Adrenal gland (tissue), 9 donors: ENCODE measurements at regions not wholly inside any gene's neighbourhood (a gene's known extent, or its start where the extent isn't known, plus 50 kb on each side); places are given as distances from the start of the nearest gene placed in this dataset.

Experiments
- DNase-seq, 7 donors: peaks; one replicate each; pipeline ENCODE4 v3.0.0-alpha.2; 2019 to 2020
- H3K27ac ChIP-seq, 5 donors: fragments of 200-600 bp; sonication (generic) in 4 of 5; 1 replicate in 3 of 5; 2 replicates in 2 of 5; pipeline versions ENCODE4 v1.5.1 to v1.8.0; 2016 to 2020; ENCODE audit warnings: mild to moderate bottlenecking in 1 of 5
- H3K27me3 ChIP-seq: fragments of 200-600 bp; 2 replicates; pipeline ENCODE4 v1.8.0; 2021
- H3K36me3 ChIP-seq, 2 donors: fragments of 200-600 bp; replicated peaks in 1 of 2; 1 replicate in 1 of 2; 2 replicates in 1 of 2; pipeline versions ENCODE4 v1.5.1 to v1.8.0; 2018 to 2022
- H3K4me1 ChIP-seq, 2 donors: fragments of 200-600 bp; replicated peaks in 1 of 2; 1 replicate in 1 of 2; 2 replicates in 1 of 2; pipeline versions ENCODE4 v1.5.1 to v1.8.0; 2018 to 2021
- H3K4me3 ChIP-seq, 4 donors: fragments of 200-600 bp; sonication (generic) in 3 of 4; one replicate each; pipeline ENCODE4 v1.5.1; 2016 to 2018
- H3K9me3 ChIP-seq, 3 donors: fragments of 200-600 bp; sonication (generic) in 1 of 3; replicated peaks in 1 of 3; 1 replicate in 2 of 3; 2 replicates in 1 of 3; pipeline versions ENCODE4 v1.5.1 to v1.8.0; 2016 to 2021
- POLR2A ChIP-seq, 2 donors: fragments of 450-650 bp; IDR thresholded peaks; one replicate each; pipeline ENCODE4 v1.6.1; 2017; ENCODE audit warnings: antibody characterized with exemption in 2 of 2, mild to moderate bottlenecking in 2 of 2, moderate library complexity in 1 of 2
- WGBS, 4 donors: extraction: QIAGEN DNeasy Blood & Tissue Kit in 2 of 4; methylation state at CpG; one replicate each; pipeline versions ENCODE4 v1.1.5 to v1.1.7; 2013 to 2017; 5-methylcytosine and 5-hydroxymethylcytosine counted together
- intact Hi-C, 2 donors: fragments of 100-400 bp; cut with DNase I; formaldehyde crosslinking; loops; one replicate each; pipeline versions ENCODE4 v1.14.1 to v1.15.0; 2022 to 2023
- TF ChIP-seq, protein P1 (sequence below), 6 experiments: fragments of 450-650 bp in 4 of 6; fragments of 200-600 bp in 2 of 6; sonication (generic) in 1 of 6; IDR thresholded peaks; 1 replicate in 5 of 6; 2 replicates in 1 of 6; pipeline versions ENCODE4 v1.5.1 to v1.8.0; 2016 to 2021; ENCODE audit warnings: antibody characterized with exemption in 6 of 6, mild to moderate bottlenecking in 2 of 6, moderate library complexity in 1 of 6
- donor health status: healthy with polysubstance abuse.
- donor health status: Bipolar disorder and iron deficiency.
- donor health status: DM: yes; HTN: yes; CAD: no.
- donor health status: DM: no; HTN: no; CAD: no.
- donor health status: DM: no; HTN: no; CAD: no.

DNA sequence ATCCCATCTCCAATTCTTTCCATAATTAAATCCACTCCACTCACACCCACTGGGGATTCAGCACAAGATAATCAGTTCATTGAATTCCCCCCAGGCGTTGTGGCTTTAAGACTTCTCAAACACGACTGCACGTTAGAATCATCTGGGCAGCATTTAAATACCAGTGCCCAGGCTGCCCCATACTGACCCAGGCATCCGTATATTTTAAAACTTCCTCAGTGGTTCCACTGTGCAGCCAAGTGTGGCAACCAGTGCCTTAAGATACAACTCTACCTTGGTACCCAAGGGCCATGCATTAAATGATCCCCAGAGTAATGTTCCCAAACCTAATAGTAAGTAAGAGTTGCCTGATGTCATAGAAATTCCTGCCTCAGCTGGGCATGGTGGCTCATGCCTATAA lies 54.3 kb upstream of the BZW1 start:
- H3K27ac ChIP-seq: peak overlapping the region in 1 of 5 donors; percentile 17
- H3K4me3 ChIP-seq: no peak overlapping the region
- intact Hi-C loops: no loop called here
- DNase-seq: no peak
- no peaks in the 10 kb centered on the region for H3K9me3 ChIP-seq
- peaks cover 0 to 3% of the 10 kb centered on the region in 2 donors for H3K4me1 ChIP-seq
- no peaks in the 10 kb centered on the region for H3K27me3 ChIP-seq
- no peak for TF ChIP-seq POLR2A (IDR thresholded peaks at IDR 0.05)
- TF ChIP-seq, protein P1, sequence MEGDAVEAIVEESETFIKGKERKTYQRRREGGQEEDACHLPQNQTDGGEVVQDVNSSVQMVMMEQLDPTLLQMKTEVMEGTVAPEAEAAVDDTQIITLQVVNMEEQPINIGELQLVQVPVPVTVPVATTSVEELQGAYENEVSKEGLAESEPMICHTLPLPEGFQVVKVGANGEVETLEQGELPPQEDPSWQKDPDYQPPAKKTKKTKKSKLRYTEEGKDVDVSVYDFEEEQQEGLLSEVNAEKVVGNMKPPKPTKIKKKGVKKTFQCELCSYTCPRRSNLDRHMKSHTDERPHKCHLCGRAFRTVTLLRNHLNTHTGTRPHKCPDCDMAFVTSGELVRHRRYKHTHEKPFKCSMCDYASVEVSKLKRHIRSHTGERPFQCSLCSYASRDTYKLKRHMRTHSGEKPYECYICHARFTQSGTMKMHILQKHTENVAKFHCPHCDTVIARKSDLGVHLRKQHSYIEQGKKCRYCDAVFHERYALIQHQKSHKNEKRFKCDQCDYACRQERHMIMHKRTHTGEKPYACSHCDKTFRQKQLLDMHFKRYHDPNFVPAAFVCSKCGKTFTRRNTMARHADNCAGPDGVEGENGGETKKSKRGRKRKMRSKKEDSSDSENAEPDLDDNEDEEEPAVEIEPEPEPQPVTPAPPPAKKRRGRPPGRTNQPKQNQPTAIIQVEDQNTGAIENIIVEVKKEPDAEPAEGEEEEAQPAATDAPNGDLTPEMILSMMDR (IDR thresholded peaks at IDR 0.05): no peak
- H3K36me3 ChIP-seq: no peaks in the 10 kb centered on the region
- WGBS, 4 donors: 67 to 76% (median 69%) methylated on average over 4 of the region's 4 CpGs

DNA sequence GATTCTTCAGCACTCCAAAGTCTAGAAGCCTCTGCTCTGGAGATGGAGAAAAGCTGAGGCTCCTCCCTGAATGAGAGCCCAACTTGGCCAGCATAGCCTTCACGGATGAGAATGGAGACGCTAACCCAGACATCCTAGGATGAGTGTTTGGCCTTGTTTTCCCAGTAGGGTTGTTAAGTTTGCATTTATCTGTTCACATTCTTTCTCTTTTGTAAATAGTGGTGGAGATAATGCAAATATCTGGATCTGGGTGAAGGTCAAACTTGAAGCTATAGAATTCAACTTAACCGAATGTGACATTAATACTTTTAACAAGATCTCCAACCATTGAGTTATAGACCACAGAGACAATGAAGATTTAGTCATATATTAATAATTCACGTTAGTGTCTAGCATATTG lies 53.4 kb upstream of the BZW1 start:
- WGBS, 4 donors: 86 to 92% (median 89%) methylated on average over 4 of the region's 4 CpGs

DNA sequence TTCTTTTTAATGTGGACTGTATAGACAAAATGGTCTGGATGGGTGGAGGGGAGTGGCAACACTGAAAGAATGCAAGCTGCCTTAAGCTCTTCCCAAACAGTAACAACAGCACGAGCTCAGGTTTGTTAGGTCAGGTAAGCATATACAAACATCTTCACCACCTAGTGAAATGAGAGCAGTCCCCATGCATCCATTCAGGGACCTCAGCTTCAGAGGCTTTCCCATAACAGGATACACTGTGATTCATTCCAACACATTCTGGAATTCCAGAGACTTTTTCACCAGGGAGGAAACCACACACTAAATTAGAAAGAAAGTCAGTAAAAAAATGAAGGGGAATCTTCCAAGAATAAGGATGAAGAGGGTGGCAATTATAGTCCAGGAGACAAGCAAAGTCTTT lies 50.4 kb upstream of the BZW1 start:
- Histone ChIP-seq H3K27me3 (no peaks in the 10 kb centered on the region), H3K27ac (no peak overlapping the region), H3K36me3 (no peaks in the 10 kb centered on the region), H3K4me3 (no peak overlapping the region), H3K9me3 (no peaks in the 10 kb centered on the region), H3K4me1 (peaks cover 0 to 3% of the 10 kb centered on the region in 2 donors)
- 44 to 78% (median 68%) methylated on average over 1 of the region's 1 CpG for WGBS, 4 donors
- intact Hi-C loops: no loop called here
- DNase-seq: no peak
- no peak for TF ChIP-seq POLR2A (IDR thresholded peaks at IDR 0.05)
- TF ChIP-seq, protein P1 (IDR thresholded peaks at IDR 0.05): no peak

More for the DNA sequence above, 53.4 kb upstream of the BZW1 start:
- TF ChIP-seq POLR2A (IDR thresholded peaks at IDR 0.05): no peak
- TF ChIP-seq, protein P1 (IDR thresholded peaks at IDR 0.05): no peak
- no peak for DNase-seq
- no peak overlapping the region for H3K27ac ChIP-seq
- H3K36me3 ChIP-seq: no peaks in the 10 kb centered on the region
- peaks cover 0 to 3% of the 10 kb centered on the region in 2 donors for H3K4me1 ChIP-seq
- no peak overlapping the region for H3K4me3 ChIP-seq
- no peaks in the 10 kb centered on the region for H3K27me3 ChIP-seq
- no peaks in the 10 kb centered on the region for H3K9me3 ChIP-seq
- intact Hi-C loops: no loop called here
